Ishikawa (cell line): ENCODE measurements at regions not wholly inside any gene's neighbourhood (a gene's known extent, or its start where the extent isn't known, plus 50 kb on each side); places are given as distances from the start of the nearest gene placed in this dataset.

Experiments used
- FOXM1 ChIP-seq: IDR thresholded peaks from 2 replicates; pipeline ENCODE4 v1.6.1; 2012; ENCODE audit warnings: low read depth, borderline replicate concordance
- TAF1 ChIP-seq: IDR thresholded peaks from 2 replicates; pipeline ENCODE4 v1.6.1; 2012; ENCODE audit warnings: low read depth, mild to moderate bottlenecking
- YY1 ChIP-seq: IDR thresholded peaks from 2 replicates; pipeline ENCODE4 v1.6.1; 2012; ENCODE audit warnings: low read depth
- TF ChIP-seq, protein P1 (sequence below): IDR thresholded peaks from 2 replicates; pipeline ENCODE4 v1.6.1; 2012
- TF ChIP-seq, protein P2 (sequence below): IDR thresholded peaks from 2 replicates; pipeline ENCODE4 v1.6.1; 2012; ENCODE audit warnings: low read depth, mild to moderate bottlenecking

DNA sequence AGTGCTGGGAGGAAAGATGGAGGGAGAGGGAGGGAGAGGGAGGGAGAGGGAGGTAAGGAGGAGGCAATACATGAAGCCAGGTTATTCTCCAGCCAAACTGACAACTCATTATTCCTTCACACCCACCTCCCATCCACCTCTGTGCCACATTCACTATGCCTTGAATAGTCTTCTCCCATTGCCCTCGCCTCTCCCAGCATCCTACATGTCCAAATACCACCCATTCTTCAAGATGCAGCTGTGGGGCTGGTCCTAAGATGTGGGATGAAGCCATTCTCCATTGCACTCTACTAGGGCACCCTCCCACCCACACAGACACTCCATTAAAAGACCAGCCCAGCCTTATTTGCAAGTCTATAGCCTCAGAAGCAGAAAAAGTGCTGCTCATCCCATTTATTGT, 165.8 kb downstream of the RRAGC start:
- TF ChIP-seq TAF1 (no peak), YY1 (no peak), FOXM1 (no peak)
- TF ChIP-seq, protein P1, sequence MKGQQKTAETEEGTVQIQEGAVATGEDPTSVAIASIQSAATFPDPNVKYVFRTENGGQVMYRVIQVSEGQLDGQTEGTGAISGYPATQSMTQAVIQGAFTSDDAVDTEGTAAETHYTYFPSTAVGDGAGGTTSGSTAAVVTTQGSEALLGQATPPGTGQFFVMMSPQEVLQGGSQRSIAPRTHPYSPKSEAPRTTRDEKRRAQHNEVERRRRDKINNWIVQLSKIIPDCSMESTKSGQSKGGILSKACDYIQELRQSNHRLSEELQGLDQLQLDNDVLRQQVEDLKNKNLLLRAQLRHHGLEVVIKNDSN: no peak
- TF ChIP-seq, protein P2, sequence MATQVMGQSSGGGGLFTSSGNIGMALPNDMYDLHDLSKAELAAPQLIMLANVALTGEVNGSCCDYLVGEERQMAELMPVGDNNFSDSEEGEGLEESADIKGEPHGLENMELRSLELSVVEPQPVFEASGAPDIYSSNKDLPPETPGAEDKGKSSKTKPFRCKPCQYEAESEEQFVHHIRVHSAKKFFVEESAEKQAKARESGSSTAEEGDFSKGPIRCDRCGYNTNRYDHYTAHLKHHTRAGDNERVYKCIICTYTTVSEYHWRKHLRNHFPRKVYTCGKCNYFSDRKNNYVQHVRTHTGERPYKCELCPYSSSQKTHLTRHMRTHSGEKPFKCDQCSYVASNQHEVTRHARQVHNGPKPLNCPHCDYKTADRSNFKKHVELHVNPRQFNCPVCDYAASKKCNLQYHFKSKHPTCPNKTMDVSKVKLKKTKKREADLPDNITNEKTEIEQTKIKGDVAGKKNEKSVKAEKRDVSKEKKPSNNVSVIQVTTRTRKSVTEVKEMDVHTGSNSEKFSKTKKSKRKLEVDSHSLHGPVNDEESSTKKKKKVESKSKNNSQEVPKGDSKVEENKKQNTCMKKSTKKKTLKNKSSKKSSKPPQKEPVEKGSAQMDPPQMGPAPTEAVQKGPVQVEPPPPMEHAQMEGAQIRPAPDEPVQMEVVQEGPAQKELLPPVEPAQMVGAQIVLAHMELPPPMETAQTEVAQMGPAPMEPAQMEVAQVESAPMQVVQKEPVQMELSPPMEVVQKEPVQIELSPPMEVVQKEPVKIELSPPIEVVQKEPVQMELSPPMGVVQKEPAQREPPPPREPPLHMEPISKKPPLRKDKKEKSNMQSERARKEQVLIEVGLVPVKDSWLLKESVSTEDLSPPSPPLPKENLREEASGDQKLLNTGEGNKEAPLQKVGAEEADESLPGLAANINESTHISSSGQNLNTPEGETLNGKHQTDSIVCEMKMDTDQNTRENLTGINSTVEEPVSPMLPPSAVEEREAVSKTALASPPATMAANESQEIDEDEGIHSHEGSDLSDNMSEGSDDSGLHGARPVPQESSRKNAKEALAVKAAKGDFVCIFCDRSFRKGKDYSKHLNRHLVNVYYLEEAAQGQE: no peak
